ENCODE measurements at regions not wholly inside any gene's neighbourhood (a gene's known extent, or its start where the extent isn't known, plus 50 kb on each side); places are given as distances from the start of the nearest gene placed in this dataset.

GRCh38 chr2:129396980-129397599, 582.4 kb upstream of the RAB6C start:
- Histone ChIP-seq H3K9ac (no peak overlapping the region), H2AFZ (ENCODE audit: low read depth) (no peak overlapping the region)

GRCh38 chr2:129400826-129401225, 578.6 kb upstream of the RAB6C start:
- H3K79me2 ChIP-seq (ENCODE audit: insufficient read depth, low read depth), result no peaks in the 10 kb centered on the region
- no peaks in the 10 kb centered on the region for H3K4me1 ChIP-seq (ENCODE audit: low read depth, poor library complexity, severe bottlenecking)
- H3K4me2 ChIP-seq, result no peak overlapping the region
- TF ChIP-seq CTCF (conservative IDR thresholded peaks at IDR 0.05; ENCODE audit: low read depth, low read length), result no peak
- H2AFZ ChIP-seq (ENCODE audit: low read depth), result no peak overlapping the region
- H3K27ac ChIP-seq, result no peak overlapping the region
- H3K27me3 ChIP-seq (ENCODE audit: insufficient read depth, low read depth), result no peaks in the 10 kb centered on the region
- no peak overlapping the region for H3K4me3 ChIP-seq (IDR thresholded peaks at IDR 0.05; ENCODE audit: insufficient read depth, low read depth, low read length)
- no peak overlapping the region for H3K9ac ChIP-seq
- H3K36me3 ChIP-seq (ENCODE audit: insufficient read depth), result no peaks in the 10 kb centered on the region
- H4K20me1 ChIP-seq (ENCODE audit: insufficient read depth), result no peaks in the 10 kb centered on the region

More at GRCh38 chr2:129396980-129397599, 582.4 kb upstream of the RAB6C start:
- Histone ChIP-seq H4K20me1 (ENCODE audit: insufficient read depth) (no peaks in the 10 kb centered on the region), H3K4me2 (no peak overlapping the region), H3K36me3 (ENCODE audit: insufficient read depth) (no peaks in the 10 kb centered on the region), H3K4me3 (IDR thresholded peaks at IDR 0.05; ENCODE audit: insufficient read depth, low read depth, low read length) (no peak overlapping the region), H3K4me1 (ENCODE audit: low read depth, poor library complexity, severe bottlenecking) (no peaks in the 10 kb centered on the region), H3K27ac (no peak overlapping the region), H3K27me3 (ENCODE audit: insufficient read depth, low read depth) (no peaks in the 10 kb centered on the region), H3K79me2 (ENCODE audit: insufficient read depth, low read depth) (no peaks in the 10 kb centered on the region)
- TF ChIP-seq CTCF (conservative IDR thresholded peaks at IDR 0.05; ENCODE audit: low read depth, low read length), result peak; percentile 69

- H2AFZ ChIP-seq (ENCODE audit: low read depth), result no peak overlapping the region
- H3K9ac ChIP-seq, result no peak overlapping the region
- H3K4me2 ChIP-seq, result no peak overlapping the region
- H3K4me3 ChIP-seq (IDR thresholded peaks at IDR 0.05; ENCODE audit: insufficient read depth, low read depth, low read length), result no peak overlapping the region
- no peaks in the 10 kb centered on the region for H3K27me3 ChIP-seq (ENCODE audit: insufficient read depth, low read depth)
- H4K20me1 ChIP-seq (ENCODE audit: insufficient read depth), result no peaks in the 10 kb centered on the region
- H3K79me2 ChIP-seq (ENCODE audit: insufficient read depth, low read depth), result no peaks in the 10 kb centered on the region
- H3K4me1 ChIP-seq (ENCODE audit: low read depth, poor library complexity, severe bottlenecking), result no peaks in the 10 kb centered on the region
- no peak overlapping the region for H3K27ac ChIP-seq
- no peak for TF ChIP-seq CTCF (conservative IDR thresholded peaks at IDR 0.05; ENCODE audit: low read depth, low read length)
- H3K36me3 ChIP-seq (ENCODE audit: insufficient read depth), result no peaks in the 10 kb centered on the region
Observed at GRCh38 chr2:129402076-129402475, 577.4 kb upstream of the RAB6C start.

GRCh38 chr2:129404000-129404685, 575.3 kb upstream of the RAB6C start:
- H3K4me1 ChIP-seq (ENCODE audit: low read depth, poor library complexity, severe bottlenecking), result no peaks in the 10 kb centered on the region
- no peak overlapping the region for H3K27ac ChIP-seq
- H3K9ac ChIP-seq, result no peak overlapping the region
- H3K4me2 ChIP-seq, result no peak overlapping the region
- TF ChIP-seq CTCF (conservative IDR thresholded peaks at IDR 0.05; ENCODE audit: low read depth, low read length), result no peak
- no peak overlapping the region for H2AFZ ChIP-seq (ENCODE audit: low read depth)
- H3K36me3 ChIP-seq (ENCODE audit: insufficient read depth), result no peaks in the 10 kb centered on the region
- H3K27me3 ChIP-seq (ENCODE audit: insufficient read depth, low read depth), result no peaks in the 10 kb centered on the region
- no peaks in the 10 kb centered on the region for H3K79me2 ChIP-seq (ENCODE audit: insufficient read depth, low read depth)
- H3K4me3 ChIP-seq (IDR thresholded peaks at IDR 0.05; ENCODE audit: insufficient read depth, low read depth, low read length), result no peak overlapping the region
- no peaks in the 10 kb centered on the region for H4K20me1 ChIP-seq (ENCODE audit: insufficient read depth)

All from KMS-11 (cell line).